ENCODE measurements at regions not wholly inside any gene's neighbourhood (a gene's known extent, or its start where the extent isn't known, plus 50 kb on each side); places are given as distances from the start of the nearest gene placed in this dataset.

GRCh38 chr13:84677836-84678235 lies 795.6 kb upstream of the SLITRK1 start:
- TF ChIP-seq, protein P1, sequence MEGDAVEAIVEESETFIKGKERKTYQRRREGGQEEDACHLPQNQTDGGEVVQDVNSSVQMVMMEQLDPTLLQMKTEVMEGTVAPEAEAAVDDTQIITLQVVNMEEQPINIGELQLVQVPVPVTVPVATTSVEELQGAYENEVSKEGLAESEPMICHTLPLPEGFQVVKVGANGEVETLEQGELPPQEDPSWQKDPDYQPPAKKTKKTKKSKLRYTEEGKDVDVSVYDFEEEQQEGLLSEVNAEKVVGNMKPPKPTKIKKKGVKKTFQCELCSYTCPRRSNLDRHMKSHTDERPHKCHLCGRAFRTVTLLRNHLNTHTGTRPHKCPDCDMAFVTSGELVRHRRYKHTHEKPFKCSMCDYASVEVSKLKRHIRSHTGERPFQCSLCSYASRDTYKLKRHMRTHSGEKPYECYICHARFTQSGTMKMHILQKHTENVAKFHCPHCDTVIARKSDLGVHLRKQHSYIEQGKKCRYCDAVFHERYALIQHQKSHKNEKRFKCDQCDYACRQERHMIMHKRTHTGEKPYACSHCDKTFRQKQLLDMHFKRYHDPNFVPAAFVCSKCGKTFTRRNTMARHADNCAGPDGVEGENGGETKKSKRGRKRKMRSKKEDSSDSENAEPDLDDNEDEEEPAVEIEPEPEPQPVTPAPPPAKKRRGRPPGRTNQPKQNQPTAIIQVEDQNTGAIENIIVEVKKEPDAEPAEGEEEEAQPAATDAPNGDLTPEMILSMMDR (IDR thresholded peaks at IDR 0.05) = no peak
- TF ChIP-seq EZH2 (IDR thresholded peaks at IDR 0.05) (no peak), EZH2phosphoT487 (IDR thresholded peaks at IDR 0.05) (no peak)
